GM18861 (cell line): ENCODE measurements at regions not wholly inside any gene's neighbourhood (a gene's known extent, or its start where the extent isn't known, plus 50 kb on each side); places are given as distances from the start of the nearest gene placed in this dataset.

Experiments used
- ATAC-seq: cut with Tn5 transposase; IDR thresholded peaks from one replicate; pipeline ENCODE4 v1.9.1; 2021; ENCODE audit not compliant: unreplicated experiment

- ATAC-seq: no peak
These were observed 161.2 kb upstream of the NRSN1 start for GRCh38 chr6:23964865-23965264.

DNA sequence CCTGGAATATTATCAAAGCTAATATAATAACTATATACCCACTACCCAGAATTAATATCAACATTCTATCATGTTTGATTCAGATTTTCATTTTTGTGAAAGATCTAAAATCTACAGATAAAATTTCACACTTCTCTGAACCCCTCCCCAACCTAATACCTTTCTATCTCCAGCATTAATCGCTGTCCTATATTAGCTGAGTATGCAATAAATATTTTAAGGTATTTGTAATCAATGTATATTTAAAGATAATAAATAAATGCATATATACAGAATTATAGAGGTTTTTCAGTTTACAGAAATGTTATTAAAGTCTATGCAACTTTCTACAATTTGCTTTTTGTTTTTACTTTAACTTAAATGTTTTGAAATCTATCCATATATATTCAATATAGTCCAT, 156.7 kb upstream of the NRSN1 start:
- ATAC-seq: no peak

DNA sequence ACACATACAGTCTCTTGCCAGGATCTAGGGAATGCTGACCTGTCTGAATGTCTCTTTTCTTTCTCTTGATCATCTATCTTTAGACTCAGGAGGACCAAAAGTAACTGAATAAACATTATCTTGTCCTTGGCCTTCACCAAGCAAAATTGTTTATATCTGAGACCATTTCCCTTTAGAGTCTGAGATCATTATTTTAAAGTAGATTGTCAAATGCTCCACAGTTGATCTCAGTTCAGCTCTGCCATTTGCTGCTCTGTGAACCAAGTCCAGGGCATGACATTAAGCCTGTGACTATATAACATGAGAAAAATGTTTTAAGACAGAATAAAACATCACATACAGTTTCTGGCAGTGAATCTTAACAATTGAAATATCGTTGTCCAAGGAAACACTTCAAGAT, 148.3 kb upstream of the NRSN1 start:
- no peak for ATAC-seq

- ATAC-seq: no peak
These were observed 145.1 kb upstream of the NRSN1 start for GRCh38 chr6:23980965-23981364.

GRCh38 chr6:23981923-23982322, 144.1 kb upstream of the NRSN1 start:
- ATAC-seq: no peak

- no peak for ATAC-seq
These were observed 142.3 kb upstream of the NRSN1 start for GRCh38 chr6:23983735-23984134.

- ATAC-seq: no peak
These were observed 141.0 kb upstream of the NRSN1 start for GRCh38 chr6:23985015-23985414.

- no peak for ATAC-seq
These were observed 136.0 kb upstream of the NRSN1 start for GRCh38 chr6:23989885-23990533.

- no peak for ATAC-seq
These were observed 132.0 kb upstream of the NRSN1 start for GRCh38 chr6:23994013-23994412.

- no peak for ATAC-seq
These were observed 122.0 kb upstream of the NRSN1 start for GRCh38 chr6:24004062-24004461.

- ATAC-seq: no peak
These were observed 121.4 kb upstream of the NRSN1 start for GRCh38 chr6:24004659-24005058.

DNA sequence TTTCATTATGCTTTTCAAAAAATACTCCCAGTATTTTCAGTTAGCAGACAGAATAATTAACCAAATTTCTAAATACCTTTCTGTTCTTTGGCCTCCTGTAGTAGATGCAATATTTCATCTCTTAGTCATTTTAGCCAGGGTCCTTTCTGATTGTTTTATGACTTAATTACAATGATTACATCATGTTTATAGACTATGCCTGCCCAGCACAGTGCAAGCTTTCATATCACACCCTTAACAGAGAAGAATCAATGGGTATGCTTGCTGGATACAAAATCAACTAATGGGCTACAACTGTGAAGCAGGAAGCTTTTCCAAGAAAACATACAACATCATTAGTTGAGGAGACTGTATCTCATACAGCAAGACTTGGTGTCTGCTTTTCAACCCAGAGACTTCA, 119.8 kb upstream of the NRSN1 start:
- ATAC-seq: no peak

- no peak for ATAC-seq
These were observed 116.7 kb upstream of the NRSN1 start for GRCh38 chr6:24009319-24009718.

GRCh38 chr6:24010133-24010532, 115.9 kb upstream of the NRSN1 start:
- ATAC-seq: no peak

DNA sequence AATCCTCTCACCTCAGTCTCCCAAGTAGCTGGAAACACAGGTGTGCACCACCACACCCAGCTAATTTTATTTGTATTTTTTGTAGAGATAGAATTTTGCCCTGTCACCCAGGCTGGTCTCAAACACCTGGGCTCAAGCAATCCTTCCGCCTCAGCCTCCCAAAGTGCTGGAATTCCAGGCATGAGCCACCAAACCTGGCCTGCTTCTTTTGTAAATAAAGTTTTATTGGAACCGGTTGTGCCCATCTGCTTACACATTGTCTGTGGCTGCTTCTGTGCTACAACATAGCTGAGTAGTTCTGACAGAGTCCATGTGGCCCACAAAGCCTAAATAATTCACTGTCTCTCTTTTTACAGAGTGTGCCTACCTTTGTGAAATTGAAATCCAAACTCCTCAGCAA, 109.7 kb upstream of the NRSN1 start:
- ATAC-seq: no peak

DNA sequence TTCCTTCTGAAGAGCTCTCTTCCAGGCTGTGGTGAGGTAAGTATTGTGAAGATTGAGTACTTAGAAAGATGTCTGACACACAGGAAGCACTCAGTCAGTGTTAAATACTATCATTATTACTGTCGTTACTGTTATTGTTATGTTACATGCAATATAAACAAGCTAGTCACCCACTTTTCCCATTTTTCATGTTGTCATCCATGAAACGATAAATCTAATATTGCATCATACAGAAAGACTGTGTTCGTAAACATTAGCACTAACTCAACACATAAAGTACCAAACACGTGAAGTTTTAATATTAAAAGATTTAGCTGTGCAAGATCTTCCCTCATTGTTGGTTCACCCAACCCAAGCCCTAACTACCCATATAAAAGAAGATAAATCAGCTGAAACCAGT, 109.2 kb upstream of the NRSN1 start:
- no peak for ATAC-seq

DNA sequence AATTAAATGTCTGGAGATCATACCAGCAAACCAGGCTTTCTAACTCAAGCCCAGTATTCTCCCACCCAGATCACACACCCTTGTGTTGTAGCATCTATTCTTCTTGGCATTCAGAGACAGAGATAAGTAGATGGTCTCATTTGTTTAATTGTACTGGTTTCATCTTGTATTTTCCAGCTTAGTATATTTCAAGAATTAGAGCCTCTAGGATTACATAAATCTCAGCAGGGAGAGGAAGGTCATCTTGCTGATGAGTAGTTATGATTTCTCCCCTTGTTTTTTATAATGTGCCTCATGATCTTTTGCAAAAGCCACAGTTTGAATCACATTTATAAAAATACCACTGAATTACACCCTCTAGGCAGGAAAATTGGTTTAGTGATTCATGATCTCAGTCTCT, 106.6 kb upstream of the NRSN1 start:
- ATAC-seq: no peak

- no peak for ATAC-seq
These were observed 106.2 kb upstream of the NRSN1 start for GRCh38 chr6:24019830-24020229.

- no peak for ATAC-seq
These were observed 100.0 kb upstream of the NRSN1 start for GRCh38 chr6:24026050-24026449.

- ATAC-seq: no peak
These were observed 94.5 kb upstream of the NRSN1 start for GRCh38 chr6:24031496-24031895.

DNA sequence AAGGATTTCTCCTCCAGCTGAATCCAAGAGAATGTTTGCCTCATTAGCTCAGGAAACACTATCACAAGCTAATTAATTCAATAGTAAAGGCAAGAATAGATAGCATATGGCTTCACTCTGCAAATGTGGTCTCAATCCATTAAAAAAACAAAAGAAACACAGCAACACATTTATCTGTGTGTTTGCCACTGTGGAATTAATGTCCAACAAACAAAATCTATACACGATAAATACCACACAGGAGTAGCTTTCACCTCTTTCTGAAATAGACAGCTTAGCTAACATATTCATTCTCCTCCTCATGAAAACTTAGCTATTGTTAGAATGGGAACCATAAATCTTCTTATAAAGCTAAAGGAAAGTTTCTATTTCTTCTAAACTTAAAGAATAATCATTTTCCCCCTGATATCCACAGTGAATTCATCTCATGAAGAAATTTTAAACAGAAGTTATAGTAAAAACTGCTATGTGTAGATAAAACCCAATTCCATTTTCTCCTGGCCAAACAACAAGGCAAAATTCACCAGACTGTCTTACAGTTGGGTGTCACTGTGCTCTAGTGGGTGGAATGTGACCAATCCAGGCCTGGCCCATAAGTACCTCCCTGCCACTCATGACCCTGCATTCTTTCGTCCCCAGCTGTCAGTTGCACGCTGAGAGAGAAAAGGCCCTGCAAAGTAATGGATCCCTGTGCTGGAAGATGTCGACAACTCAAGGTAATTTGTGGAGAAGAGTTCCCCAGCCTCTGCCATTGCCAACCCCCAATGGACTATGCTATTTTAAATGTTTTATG, 92.9 kb upstream of the NRSN1 start:
- ATAC-seq: no peak

DNA sequence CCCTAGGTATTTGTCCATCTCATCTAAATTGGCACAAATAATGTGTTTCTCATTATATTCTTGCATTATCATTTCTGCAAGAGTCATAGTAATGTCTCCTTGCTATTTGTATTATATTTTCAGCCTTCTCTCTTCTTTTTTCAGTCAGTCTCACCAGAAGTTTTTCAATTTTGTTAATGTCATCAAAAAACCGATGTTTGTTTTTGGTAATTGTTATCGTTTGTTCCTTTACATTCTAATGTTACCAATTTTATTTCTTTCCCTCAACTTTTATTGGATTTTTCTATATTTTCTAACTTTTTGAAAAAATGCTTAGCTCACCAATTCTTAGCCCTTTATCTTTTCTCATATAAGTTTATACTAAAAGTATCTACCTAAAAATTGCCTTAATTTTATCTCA, 82.2 kb upstream of the NRSN1 start:
- no peak for ATAC-seq
